Upper lobe of left lung (tissue), 6 donors: ENCODE measurements at regions not wholly inside any gene's neighbourhood (a gene's known extent, or its start where the extent isn't known, plus 50 kb on each side); places are given as distances from the start of the nearest gene placed in this dataset.
"Not testable (repeated sequence)": the region's sequence is repeated elsewhere in the genome, so short reads cannot be mapped to it uniquely, and the experiment has no call there.

Experiments used
- ATAC-seq, 2 donors: fragments of 200-7000 bp; cut with Tn5 transposase; one replicate each; pipeline ENCODE4 v1.9.1; 2022; ENCODE audit warnings: mild to moderate bottlenecking in 2 of 2, moderate library complexity in 2 of 2; ENCODE audit not compliant: low FRiP score in 2 of 2
- DNase-seq, 2 donors: peaks; one replicate each; pipeline ENCODE4 v3.0.0-alpha.2; 2019 to 2020
- H3K27ac ChIP-seq, 4 donors: fragments of 200-600 bp; sonication (generic); one replicate each; pipeline ENCODE4 v1.5.1; 2016 to 2019
- H3K27me3 ChIP-seq, 4 donors: fragments of 200-600 bp; sonication (generic); one replicate each; pipeline ENCODE4 v1.5.1; 2017 to 2019
- H3K36me3 ChIP-seq, 4 donors: fragments of 200-600 bp; sonication (generic); one replicate each; pipeline ENCODE4 v1.5.1; 2016 to 2019
- H3K4me1 ChIP-seq, 4 donors: fragments of 200-600 bp; sonication (generic); one replicate each; pipeline ENCODE4 v1.5.1; 2018 to 2019
- H3K4me3 ChIP-seq, 4 donors: fragments of 200-600 bp; sonication (generic); one replicate each; pipeline ENCODE4 v1.5.1; 2017 to 2019; ENCODE audit warnings: mild to moderate bottlenecking in 2 of 4, moderate library complexity in 1 of 4
- H3K9me3 ChIP-seq, 4 donors: fragments of 200-600 bp; sonication (generic); one replicate each; pipeline ENCODE4 v1.5.1; 2018 to 2019
- EP300 ChIP-seq, 4 donors: sonication (generic); formaldehyde crosslinking; IDR thresholded peaks; one replicate each; pipeline ENCODE4 v1.5.1; 2017; ENCODE audit warnings: antibody characterized with exemption in 4 of 4, control low read depth in 2 of 4
- POLR2A ChIP-seq, 4 donors: fragments of 450-650 bp; IDR thresholded peaks; one replicate each; pipeline ENCODE4 v1.5.1; 2016 to 2017; ENCODE audit warnings: antibody characterized with exemption in 4 of 4, mild to moderate bottlenecking in 2 of 4
- POLR2AphosphoS5 ChIP-seq, 2 donors: sonication (generic); formaldehyde crosslinking; IDR thresholded peaks; one replicate each; pipeline ENCODE4 v1.5.1; 2017; ENCODE audit warnings: antibody characterized with exemption in 2 of 2
- WGBS, 2 donors: methylation state at CpG; one replicate each; pipeline ENCODE4 v1.1.5; 2017 to 2018; 5-methylcytosine and 5-hydroxymethylcytosine counted together
- TF ChIP-seq, protein P1 (sequence below), 6 experiments: fragments of 450-650 bp in 4 of 6; fragments of 200-600 bp in 2 of 6; sonication (generic) in 2 of 6; IDR thresholded peaks; one replicate each; pipeline ENCODE4 v1.5.1; 2016 to 2019; ENCODE audit warnings: antibody characterized with exemption in 6 of 6
- donor health status: DM: no; HTN: no; CAD: no; lungs with moderate emphysema.
- donor health status: DM: no; HTN: yes; CAD: no; lungs with severe emphysema.

DNA sequence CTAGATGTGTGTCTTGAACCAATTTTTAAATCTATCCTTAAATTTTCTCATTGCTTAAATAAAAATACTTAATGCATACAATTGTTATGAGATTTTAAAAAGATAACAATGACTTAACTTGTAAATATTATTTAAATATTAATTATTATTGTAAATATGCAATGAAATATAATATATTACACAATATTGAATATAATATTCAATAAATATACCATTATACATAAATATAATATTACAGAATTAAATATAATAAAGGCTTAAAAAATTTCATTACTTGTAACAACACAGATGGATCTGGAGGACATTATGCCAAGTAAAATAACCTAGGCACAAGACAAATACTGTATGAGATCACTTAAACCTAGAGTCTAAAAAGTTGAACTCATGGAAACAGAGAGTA lies 1532.3 kb downstream of the PCDH9 start:
- H3K36me3 ChIP-seq: no peaks in the 10 kb centered on the region

DNA sequence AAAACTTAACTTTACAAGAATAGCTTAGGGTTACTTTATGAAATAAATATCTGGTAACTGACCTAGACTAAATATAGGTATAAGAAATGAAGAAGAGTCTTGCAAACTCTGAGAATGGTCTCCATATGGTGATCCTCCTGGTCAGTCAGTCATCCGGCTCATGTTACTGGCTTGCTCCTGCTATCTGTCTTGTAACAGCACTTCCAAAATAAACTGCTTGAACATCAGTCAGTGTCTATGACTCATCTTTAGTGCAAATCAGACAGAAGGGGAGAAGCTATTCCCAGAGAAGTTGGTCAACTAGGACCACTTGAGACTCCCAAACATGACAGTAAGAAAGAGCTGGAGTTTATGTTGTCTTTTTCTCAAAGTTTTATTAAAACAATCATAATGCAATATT lies 1550.9 kb downstream of the PCDH9 start:
- Histone ChIP-seq H3K4me1 (no peaks in the 10 kb centered on the region), H3K9me3 (peaks cover 0 to 4% (median 0%) of the 10 kb centered on the region in 4 donors), H3K27me3 (no peaks in the 10 kb centered on the region), H3K4me3 (no peak overlapping the region), H3K36me3 (no peaks in the 10 kb centered on the region), H3K27ac (no peak overlapping the region)
- DNase-seq (no peak), ATAC-seq (no peak)
- TF ChIP-seq EP300 (IDR thresholded peaks at IDR 0.05) (no peak), POLR2AphosphoS5 (IDR thresholded peaks at IDR 0.05) (no peak), POLR2A (IDR thresholded peaks at IDR 0.05) (no peak)
- TF ChIP-seq, protein P1, sequence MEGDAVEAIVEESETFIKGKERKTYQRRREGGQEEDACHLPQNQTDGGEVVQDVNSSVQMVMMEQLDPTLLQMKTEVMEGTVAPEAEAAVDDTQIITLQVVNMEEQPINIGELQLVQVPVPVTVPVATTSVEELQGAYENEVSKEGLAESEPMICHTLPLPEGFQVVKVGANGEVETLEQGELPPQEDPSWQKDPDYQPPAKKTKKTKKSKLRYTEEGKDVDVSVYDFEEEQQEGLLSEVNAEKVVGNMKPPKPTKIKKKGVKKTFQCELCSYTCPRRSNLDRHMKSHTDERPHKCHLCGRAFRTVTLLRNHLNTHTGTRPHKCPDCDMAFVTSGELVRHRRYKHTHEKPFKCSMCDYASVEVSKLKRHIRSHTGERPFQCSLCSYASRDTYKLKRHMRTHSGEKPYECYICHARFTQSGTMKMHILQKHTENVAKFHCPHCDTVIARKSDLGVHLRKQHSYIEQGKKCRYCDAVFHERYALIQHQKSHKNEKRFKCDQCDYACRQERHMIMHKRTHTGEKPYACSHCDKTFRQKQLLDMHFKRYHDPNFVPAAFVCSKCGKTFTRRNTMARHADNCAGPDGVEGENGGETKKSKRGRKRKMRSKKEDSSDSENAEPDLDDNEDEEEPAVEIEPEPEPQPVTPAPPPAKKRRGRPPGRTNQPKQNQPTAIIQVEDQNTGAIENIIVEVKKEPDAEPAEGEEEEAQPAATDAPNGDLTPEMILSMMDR (IDR thresholded peaks at IDR 0.05): no peak
- 63 to 80% methylated on average over 1 of the region's 1 CpG for WGBS, 2 donors

More for the DNA sequence above, 1532.3 kb downstream of the PCDH9 start:
- Histone ChIP-seq H3K9me3 (no peaks in the 10 kb centered on the region), H3K4me3 (no peak overlapping the region), H3K4me1 (no peaks in the 10 kb centered on the region), H3K27me3 (no peaks in the 10 kb centered on the region), H3K27ac (no peak overlapping the region)
- TF ChIP-seq POLR2A (IDR thresholded peaks at IDR 0.05) (no peak), EP300 (IDR thresholded peaks at IDR 0.05) (no peak), POLR2AphosphoS5 (IDR thresholded peaks at IDR 0.05) (no peak)
- TF ChIP-seq, protein P1 (IDR thresholded peaks at IDR 0.05): no peak
- ATAC-seq (no peak), DNase-seq (no peak)

DNA sequence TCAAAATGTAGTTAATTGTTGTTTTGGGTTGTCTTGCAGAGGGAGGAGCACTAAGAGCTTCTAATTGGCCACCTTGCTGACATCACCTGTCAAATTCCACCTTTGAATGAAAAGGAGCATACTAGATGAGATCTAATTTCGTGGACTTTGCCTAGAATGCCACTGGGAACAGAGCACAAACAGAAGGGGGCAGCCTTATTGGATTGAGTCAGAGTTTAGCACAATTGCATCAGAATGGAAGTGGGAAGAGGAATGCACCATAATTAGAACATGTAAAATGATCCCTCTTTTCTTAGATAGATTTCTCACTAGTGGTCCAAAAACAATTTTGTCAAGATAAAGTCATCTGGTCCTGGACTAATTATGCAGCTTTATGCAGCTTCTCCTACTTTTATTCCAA lies 1552.2 kb downstream of the PCDH9 start:
- H3K4me1 ChIP-seq: no peaks in the 10 kb centered on the region
- TF ChIP-seq POLR2A (IDR thresholded peaks at IDR 0.05) (no peak), POLR2AphosphoS5 (IDR thresholded peaks at IDR 0.05) (no peak), EP300 (IDR thresholded peaks at IDR 0.05) (no peak)
- TF ChIP-seq, protein P1 (IDR thresholded peaks at IDR 0.05): no peak
- no peak for DNase-seq
- H3K27ac ChIP-seq: no peak overlapping the region
- H3K4me3 ChIP-seq: no peak overlapping the region
- H3K27me3 ChIP-seq: no peaks in the 10 kb centered on the region
- WGBS, 2 donors: 42 to 59% methylated on average over 1 of the region's 1 CpG
- H3K9me3 ChIP-seq: peaks cover 0 to 4% (median 0%) of the 10 kb centered on the region in 4 donors
- no peak for ATAC-seq
- H3K36me3 ChIP-seq: no peaks in the 10 kb centered on the region

DNA sequence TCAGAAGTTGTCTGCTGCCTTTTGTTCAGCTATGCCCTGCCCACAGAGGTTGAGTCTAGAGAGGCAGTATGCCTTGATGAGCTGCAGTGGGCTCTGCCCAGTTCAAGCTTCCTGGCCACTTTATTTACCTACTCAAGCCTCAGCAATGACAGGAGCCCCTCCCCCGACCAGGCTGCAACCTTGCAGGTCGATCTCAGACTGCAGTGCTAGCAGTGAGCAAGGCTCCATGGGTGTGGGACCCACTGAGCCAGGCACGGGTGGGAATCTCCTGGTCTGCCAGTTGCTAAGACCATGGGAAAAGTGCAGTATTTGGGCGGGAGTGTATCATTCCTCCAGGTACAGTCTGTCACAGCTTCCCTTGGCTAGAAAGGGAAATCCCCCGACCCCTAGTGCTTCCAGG lies 1554.8 kb downstream of the PCDH9 start:
- not testable (repeated sequence) for H3K27me3 ChIP-seq, H3K4me3 ChIP-seq, H3K4me1 ChIP-seq, ATAC-seq, DNase-seq, H3K27ac ChIP-seq, H3K9me3 ChIP-seq, H3K36me3 ChIP-seq
- 72% methylated on average over 5 of the region's 5 CpGs; no CpG with 5 or more reads in 1 of the 2 donors for WGBS, 2 donors

- H3K36me3 ChIP-seq: no peaks in the 10 kb centered on the region
- H3K4me1 ChIP-seq: no peaks in the 10 kb centered on the region
- no peak overlapping the region for H3K4me3 ChIP-seq
- ATAC-seq (no peak), DNase-seq (no peak)
- H3K27me3 ChIP-seq: no peaks in the 10 kb centered on the region
- WGBS, 2 donors: 96 to 97% methylated on average over 6 of the region's 6 CpGs
- no peak for TF ChIP-seq POLR2A (IDR thresholded peaks at IDR 0.05)
- TF ChIP-seq POLR2AphosphoS5 (IDR thresholded peaks at IDR 0.05): no peak
- TF ChIP-seq EP300 (IDR thresholded peaks at IDR 0.05): no peak
- TF ChIP-seq, protein P1 (IDR thresholded peaks at IDR 0.05): no peak
- H3K27ac ChIP-seq: no peak overlapping the region
- H3K9me3 ChIP-seq: peaks cover 0 to 4% (median 0%) of the 10 kb centered on the region in 4 donors
These were observed 1560.0 kb downstream of the PCDH9 start for GRCh38 chr13:65670014-65670625.
